ENCODE measurements at regions not wholly inside any gene's neighbourhood (a gene's known extent, or its start where the extent isn't known, plus 50 kb on each side); places are given as distances from the start of the nearest gene placed in this dataset.

- no peak for DNase-seq
Observed at GRCh38 chr12:43094886-43095575, 457.0 kb downstream of the ADAMTS20 start.

- DNase-seq: no peak
Observed at GRCh38 chr12:43090981-43091380, 461.0 kb downstream of the ADAMTS20 start.

GRCh38 chr12:43087195-43088091 is 464.6 kb downstream of the ADAMTS20 start:
- DNase-seq: no peak

- DNase-seq: no peak
Observed at GRCh38 chr12:43079476-43079875, 472.5 kb downstream of the ADAMTS20 start.

GRCh38 chr12:43078976-43079375 is 473.0 kb downstream of the ADAMTS20 start:
- DNase-seq: no peak

- DNase-seq: no peak
Observed at GRCh38 chr12:43072431-43072830, 479.6 kb downstream of the ADAMTS20 start.

- DNase-seq: no peak
Observed at GRCh38 chr12:43069768-43070221, 480.2 kb upstream of the PRICKLE1 start.

GRCh38 chr12:43066471-43066870 is 476.9 kb upstream of the PRICKLE1 start:
- DNase-seq: no peak

- no peak for DNase-seq
Observed at GRCh38 chr12:43063650-43064049, 474.1 kb upstream of the PRICKLE1 start.

- no peak for DNase-seq
Observed at GRCh38 chr12:43062201-43062895, 472.8 kb upstream of the PRICKLE1 start.

- DNase-seq: no peak
Observed at GRCh38 chr12:43060742-43061141, 471.2 kb upstream of the PRICKLE1 start.

- DNase-seq: no peak
Observed at GRCh38 chr12:43058616-43059015, 469.1 kb upstream of the PRICKLE1 start.

- no peak for DNase-seq
Observed at GRCh38 chr12:43057566-43057965, 468.0 kb upstream of the PRICKLE1 start.

- no peak for DNase-seq
Observed at GRCh38 chr12:43054085-43054484, 464.5 kb upstream of the PRICKLE1 start.

GRCh38 chr12:43052441-43052840 is 462.9 kb upstream of the PRICKLE1 start:
- DNase-seq: peak; percentile 81

- DNase-seq: no peak
Observed at GRCh38 chr12:43044241-43044640, 454.7 kb upstream of the PRICKLE1 start.

- DNase-seq: no peak
Observed at GRCh38 chr12:43038991-43039390, 449.4 kb upstream of the PRICKLE1 start.

GRCh38 chr12:43029971-43030370 is 440.4 kb upstream of the PRICKLE1 start:
- no peak for DNase-seq

- DNase-seq: no peak
Observed at GRCh38 chr12:43028826-43029225, 439.3 kb upstream of the PRICKLE1 start.

GRCh38 chr12:43022838-43023237 is 433.3 kb upstream of the PRICKLE1 start:
- DNase-seq: no peak

GRCh38 chr12:43015090-43015737 is 425.7 kb upstream of the PRICKLE1 start:
- no peak for DNase-seq

- no peak for DNase-seq
Observed at GRCh38 chr12:43011383-43011926, 421.9 kb upstream of the PRICKLE1 start.

GRCh38 chr12:43009846-43010240 is 420.3 kb upstream of the PRICKLE1 start:
- no peak for DNase-seq

Data from NCI-H2081 treated with DMSO at 0.1 percent for 48 hours (cell line).